Prostate gland (tissue), 2 donors: ENCODE measurements at regions not wholly inside any gene's neighbourhood (a gene's known extent, or its start where the extent isn't known, plus 50 kb on each side); places are given as distances from the start of the nearest gene placed in this dataset.

Experiments
- POLR2A ChIP-seq: fragments of 450-650 bp; IDR thresholded peaks from one replicate; pipeline ENCODE4 v1.6.1; 2016; ENCODE audit warnings: antibody characterized with exemption, mild to moderate bottlenecking
- TF ChIP-seq, protein P1 (sequence below), 4 experiments: fragments of 200-600 bp in 2 of 4; fragments of 450-650 bp in 2 of 4; sonication (generic) in 2 of 4; IDR thresholded peaks; 1 replicate in 3 of 4; 2 replicates in 1 of 4; pipeline ENCODE4 v1.5.1; 2016 to 2019; ENCODE audit warnings: antibody characterized with exemption in 4 of 4, mild to moderate bottlenecking in 2 of 4, moderate library complexity in 2 of 4

DNA sequence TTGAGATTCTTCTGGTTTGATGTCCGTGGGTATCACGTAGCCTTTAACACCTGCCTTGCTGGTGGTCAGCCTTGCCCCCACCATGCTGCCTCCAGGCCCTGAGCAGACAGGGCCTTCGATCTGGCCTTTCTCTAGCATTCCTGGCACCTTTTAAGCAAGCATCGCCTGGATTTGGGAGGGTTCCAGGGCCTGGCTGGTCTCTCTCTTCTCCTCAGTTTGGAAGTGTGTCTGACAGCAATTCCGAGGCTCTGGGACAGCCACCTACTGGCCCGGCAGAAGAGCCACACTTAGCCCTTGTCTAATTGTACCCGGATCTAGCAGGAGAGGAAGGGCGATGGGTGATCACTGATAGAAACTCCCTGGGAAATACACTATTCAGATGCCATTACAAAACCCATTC, 441.3 kb upstream of the MKI67 start:
- TF ChIP-seq, protein P1, sequence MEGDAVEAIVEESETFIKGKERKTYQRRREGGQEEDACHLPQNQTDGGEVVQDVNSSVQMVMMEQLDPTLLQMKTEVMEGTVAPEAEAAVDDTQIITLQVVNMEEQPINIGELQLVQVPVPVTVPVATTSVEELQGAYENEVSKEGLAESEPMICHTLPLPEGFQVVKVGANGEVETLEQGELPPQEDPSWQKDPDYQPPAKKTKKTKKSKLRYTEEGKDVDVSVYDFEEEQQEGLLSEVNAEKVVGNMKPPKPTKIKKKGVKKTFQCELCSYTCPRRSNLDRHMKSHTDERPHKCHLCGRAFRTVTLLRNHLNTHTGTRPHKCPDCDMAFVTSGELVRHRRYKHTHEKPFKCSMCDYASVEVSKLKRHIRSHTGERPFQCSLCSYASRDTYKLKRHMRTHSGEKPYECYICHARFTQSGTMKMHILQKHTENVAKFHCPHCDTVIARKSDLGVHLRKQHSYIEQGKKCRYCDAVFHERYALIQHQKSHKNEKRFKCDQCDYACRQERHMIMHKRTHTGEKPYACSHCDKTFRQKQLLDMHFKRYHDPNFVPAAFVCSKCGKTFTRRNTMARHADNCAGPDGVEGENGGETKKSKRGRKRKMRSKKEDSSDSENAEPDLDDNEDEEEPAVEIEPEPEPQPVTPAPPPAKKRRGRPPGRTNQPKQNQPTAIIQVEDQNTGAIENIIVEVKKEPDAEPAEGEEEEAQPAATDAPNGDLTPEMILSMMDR (IDR thresholded peaks at IDR 0.05): no peak
- no peak for TF ChIP-seq POLR2A
